ENCODE measurements at regions not wholly inside any gene's neighbourhood (a gene's known extent, or its start where the extent isn't known, plus 50 kb on each side); places are given as distances from the start of the nearest gene placed in this dataset.

GRCh38 chr12:24632466-24632865 lies 316.4 kb downstream of the BCAT1 start:
- no peak for TF ChIP-seq CTCF (IDR thresholded peaks at IDR 0.05)
- TF ChIP-seq POLR2A (IDR thresholded peaks at IDR 0.05) = no peak

All from breast epithelium (tissue), 3 donors.